Activated CD4-positive, alpha-beta T cell treated with anti-CD3 and anti-CD28 coated beads, Interleukin-2, amount 50 U/mL, for 4 hours (primary cell): ENCODE measurements at regions not wholly inside any gene's neighbourhood (a gene's known extent, or its start where the extent isn't known, plus 50 kb on each side); places are given as distances from the start of the nearest gene placed in this dataset.
"Not testable (repeated sequence)": the region's sequence is repeated elsewhere in the genome, so short reads cannot be mapped to it uniquely, and the experiment has no call there.

Experiments used
- DNase-seq, 2 experiments: peaks; one replicate each; pipeline ENCODE4 v3.0.0-alpha.2; 2020

- DNase-seq, result no peak
These were observed 456.3 kb downstream of the HINT1 start for GRCh38 chr5:130708754-130709153.

GRCh38 chr5:130706696-130707095 lies 458.4 kb downstream of the HINT1 start:
- no peak for DNase-seq

GRCh38 chr5:130705368-130705767 lies 459.7 kb downstream of the HINT1 start:
- DNase-seq, result no peak

GRCh38 chr5:130693509-130693908 lies 471.5 kb downstream of the HINT1 start:
- DNase-seq, result no peak

- no peak for DNase-seq
These were observed 472.3 kb downstream of the HINT1 start for GRCh38 chr5:130692770-130693169.

- DNase-seq, result no peak
These were observed 475.2 kb downstream of the HINT1 start for GRCh38 chr5:130689831-130690230.

GRCh38 chr5:130687085-130687733 lies 477.8 kb downstream of the HINT1 start:
- DNase-seq, result no peak

GRCh38 chr5:130678637-130679036 lies 486.4 kb downstream of the HINT1 start:
- no peak for DNase-seq

GRCh38 chr5:130666462-130666861 lies 498.6 kb downstream of the HINT1 start:
- DNase-seq, result no peak

GRCh38 chr5:130652176-130652575 lies 512.9 kb downstream of the HINT1 start:
- no peak for DNase-seq

- DNase-seq, result no peak
These were observed 513.6 kb downstream of the HINT1 start for GRCh38 chr5:130651440-130651839.

GRCh38 chr5:130643321-130643720 lies 521.7 kb downstream of the HINT1 start:
- no peak for DNase-seq

GRCh38 chr5:130642461-130642860 lies 522.6 kb downstream of the HINT1 start:
- DNase-seq, result no peak

- no peak for DNase-seq
These were observed 537.9 kb downstream of the HINT1 start for GRCh38 chr5:130627145-130627544.

- no peak for DNase-seq
These were observed 540.3 kb downstream of the HINT1 start for GRCh38 chr5:130624805-130625204.

GRCh38 chr5:130616161-130616560 lies 548.9 kb downstream of the HINT1 start:
- DNase-seq, result no peak

- DNase-seq, result no peak
These were observed 559.8 kb downstream of the HINT1 start for GRCh38 chr5:130605234-130605633.

GRCh38 chr5:130596647-130597046 lies 568.4 kb downstream of the HINT1 start:
- not testable (repeated sequence) for DNase-seq

GRCh38 chr5:130580264-130580663 lies 584.8 kb downstream of the HINT1 start:
- DNase-seq, result no peak

GRCh38 chr5:130578354-130578753 lies 586.7 kb downstream of the HINT1 start:
- no peak for DNase-seq

GRCh38 chr5:130571076-130571475 lies 594.0 kb downstream of the HINT1 start:
- DNase-seq, result no peak

- DNase-seq, result no peak
These were observed 596.3 kb downstream of the HINT1 start for GRCh38 chr5:130568791-130569190.

GRCh38 chr5:130555429-130555828 lies 609.6 kb downstream of the HINT1 start:
- no peak for DNase-seq

- DNase-seq, result no peak
These were observed 614.5 kb downstream of the HINT1 start for GRCh38 chr5:130550562-130550928.

- DNase-seq, result no peak
These were observed 615.0 kb downstream of the HINT1 start for GRCh38 chr5:130549884-130550561.
